KOPT-K1 (cell line): ENCODE measurements at regions not wholly inside any gene's neighbourhood (a gene's known extent, or its start where the extent isn't known, plus 50 kb on each side); places are given as distances from the start of the nearest gene placed in this dataset.

Experiments used
- H3K27ac ChIP-seq: fragments of 200-600 bp; sonication (generic); 2 replicates; pipeline ENCODE4 v1.5.1; 2016; ENCODE audit warnings: antibody characterized with exemption, mild to moderate bottlenecking, low read depth, low read length; ENCODE audit not compliant: poor library complexity, severe bottlenecking
- H3K36me3 ChIP-seq: fragments of 200-600 bp; sonication (generic); 2 replicates; pipeline ENCODE4 v1.5.1; 2017; ENCODE audit warnings: antibody characterized with exemption, mild to moderate bottlenecking, low read length, moderate library complexity; ENCODE audit not compliant: insufficient read depth
- H3K9me3 ChIP-seq: fragments of 200-600 bp; sonication (generic); 2 replicates; pipeline ENCODE4 v1.5.1; 2017; ENCODE audit warnings: antibody characterized with exemption, low read length, mild to moderate bottlenecking; ENCODE audit not compliant: insufficient read depth, poor library complexity, severe bottlenecking

GRCh38 chr11:91660036-91660435 lies 564.6 kb upstream of the FAT3 start:
- no peak overlapping the region for H3K27ac ChIP-seq
- no peaks in the 10 kb centered on the region for H3K36me3 ChIP-seq
- no peaks in the 10 kb centered on the region for H3K9me3 ChIP-seq

GRCh38 chr11:91654686-91655085 lies 569.9 kb upstream of the FAT3 start:
- no peaks in the 10 kb centered on the region for H3K9me3 ChIP-seq
- H3K36me3 ChIP-seq: no peaks in the 10 kb centered on the region

GRCh38 chr11:91653079-91653754 lies 571.4 kb upstream of the FAT3 start:
- Histone ChIP-seq H3K9me3 (no peaks in the 10 kb centered on the region), H3K36me3 (no peaks in the 10 kb centered on the region), H3K27ac (no peak overlapping the region)

More at GRCh38 chr11:91654686-91655085, 569.9 kb upstream of the FAT3 start:
- H3K27ac ChIP-seq: no peak overlapping the region

GRCh38 chr11:91650802-91651201 lies 573.8 kb upstream of the FAT3 start:
- H3K36me3 ChIP-seq: no peaks in the 10 kb centered on the region
- no peaks in the 10 kb centered on the region for H3K9me3 ChIP-seq
- no peak overlapping the region for H3K27ac ChIP-seq

GRCh38 chr11:91641153-91641552 lies 583.5 kb upstream of the FAT3 start:
- Histone ChIP-seq H3K27ac (no peak overlapping the region), H3K36me3 (no peaks in the 10 kb centered on the region), H3K9me3 (no peaks in the 10 kb centered on the region)

GRCh38 chr11:91639359-91639758 lies 585.3 kb upstream of the FAT3 start:
- Histone ChIP-seq H3K27ac (no peak overlapping the region), H3K9me3 (no peaks in the 10 kb centered on the region), H3K36me3 (no peaks in the 10 kb centered on the region)

GRCh38 chr11:91630916-91631673 lies 593.5 kb upstream of the FAT3 start:
- H3K36me3 ChIP-seq: no peaks in the 10 kb centered on the region
- no peak overlapping the region for H3K27ac ChIP-seq
- no peaks in the 10 kb centered on the region for H3K9me3 ChIP-seq

- Histone ChIP-seq H3K27ac (no peak overlapping the region), H3K9me3 (no peaks in the 10 kb centered on the region), H3K36me3 (no peaks in the 10 kb centered on the region)
These were observed 599.1 kb upstream of the FAT3 start for GRCh38 chr11:91625495-91625894.

- H3K27ac ChIP-seq: no peak overlapping the region
- H3K9me3 ChIP-seq: no peaks in the 10 kb centered on the region
- H3K36me3 ChIP-seq: no peaks in the 10 kb centered on the region
These were observed 600.6 kb upstream of the FAT3 start for GRCh38 chr11:91624021-91624420.

- Histone ChIP-seq H3K36me3 (no peaks in the 10 kb centered on the region), H3K9me3 (no peaks in the 10 kb centered on the region), H3K27ac (no peak overlapping the region)
These were observed 615.9 kb upstream of the FAT3 start for GRCh38 chr11:91608677-91609076.

- no peak overlapping the region for H3K27ac ChIP-seq
- H3K9me3 ChIP-seq: peaks cover 16% of the 10 kb centered on the region
- no peaks in the 10 kb centered on the region for H3K36me3 ChIP-seq
These were observed 628.5 kb upstream of the FAT3 start for GRCh38 chr11:91596111-91596510.

GRCh38 chr11:91591021-91591420 lies 633.6 kb upstream of the FAT3 start:
- H3K27ac ChIP-seq: no peak overlapping the region
- peaks cover 17% of the 10 kb centered on the region for H3K9me3 ChIP-seq
- H3K36me3 ChIP-seq: no peaks in the 10 kb centered on the region

GRCh38 chr11:91587131-91587530 lies 637.5 kb upstream of the FAT3 start:
- peaks cover 12% of the 10 kb centered on the region for H3K9me3 ChIP-seq
- no peak overlapping the region for H3K27ac ChIP-seq
- H3K36me3 ChIP-seq: no peaks in the 10 kb centered on the region

- Histone ChIP-seq H3K27ac (no peak overlapping the region), H3K36me3 (no peaks in the 10 kb centered on the region), H3K9me3 (no peaks in the 10 kb centered on the region)
These were observed 639.4 kb upstream of the FAT3 start for GRCh38 chr11:91585035-91585801.

GRCh38 chr11:91563176-91563575 lies 661.4 kb upstream of the FAT3 start:
- Histone ChIP-seq H3K36me3 (no peaks in the 10 kb centered on the region), H3K27ac (no peak overlapping the region), H3K9me3 (no peaks in the 10 kb centered on the region)
